HG03460 (cell line): ENCODE measurements at regions not wholly inside any gene's neighbourhood (a gene's known extent, or its start where the extent isn't known, plus 50 kb on each side); places are given as distances from the start of the nearest gene placed in this dataset.
A peak's percentile ranks its signal among the peaks of the same experiment; 100 is the strongest.

ENCODE experiments used
- ATAC-seq: cut with Tn5 transposase; IDR thresholded peaks from one replicate; pipeline ENCODE4 v1.9.1; 2021; ENCODE audit not compliant: unreplicated experiment

- no peak for ATAC-seq
Observed at GRCh38 chr14:22081337-22081736, 407.7 kb upstream of the OR4E1 start.

GRCh38 chr14:22079766-22080165, 406.1 kb upstream of the OR4E1 start:
- no peak for ATAC-seq

GRCh38 chr14:22073801-22074200, 400.2 kb upstream of the OR4E1 start:
- no peak for ATAC-seq

- ATAC-seq: peak; percentile 95
Observed at GRCh38 chr14:22071006-22071405, 397.4 kb upstream of the OR4E1 start.

- peak; percentile 47 for ATAC-seq
Observed at GRCh38 chr14:22070119-22070982, 396.7 kb upstream of the OR4E1 start.

- no peak for ATAC-seq
Observed at GRCh38 chr14:22065347-22065746, 391.7 kb upstream of the OR4E1 start.

- no peak for ATAC-seq
Observed at GRCh38 chr14:22059201-22059600, 385.6 kb upstream of the OR4E1 start.

GRCh38 chr14:22052795-22053194, 379.2 kb upstream of the OR4E1 start:
- no peak for ATAC-seq

GRCh38 chr14:22047115-22047514, 373.5 kb upstream of the OR4E1 start:
- no peak for ATAC-seq

- ATAC-seq: no peak
Observed at GRCh38 chr14:22046063-22046462, 372.4 kb upstream of the OR4E1 start.

GRCh38 chr14:22044193-22044592, 370.6 kb upstream of the OR4E1 start:
- ATAC-seq: no peak

GRCh38 chr14:22040781-22041125, 367.1 kb upstream of the OR4E1 start:
- no peak for ATAC-seq

GRCh38 chr14:22039938-22040780, 366.5 kb upstream of the OR4E1 start:
- ATAC-seq: no peak

GRCh38 chr14:22036541-22037239, 363.1 kb upstream of the OR4E1 start:
- ATAC-seq: no peak

- ATAC-seq: no peak
Observed at GRCh38 chr14:22026527-22026926, 352.9 kb upstream of the OR4E1 start.

- ATAC-seq: no peak
Observed at GRCh38 chr14:22025879-22026278, 352.3 kb upstream of the OR4E1 start.

- ATAC-seq: no peak
Observed at GRCh38 chr14:22024137-22024536, 350.5 kb upstream of the OR4E1 start.

- no peak for ATAC-seq
Observed at GRCh38 chr14:22018890-22019289, 345.3 kb upstream of the OR4E1 start.

- no peak for ATAC-seq
Observed at GRCh38 chr14:22012452-22012851, 338.8 kb upstream of the OR4E1 start.

GRCh38 chr14:22011253-22011642, 337.6 kb upstream of the OR4E1 start:
- no peak for ATAC-seq

- no peak for ATAC-seq
Observed at GRCh38 chr14:22010545-22011252, 337.1 kb upstream of the OR4E1 start.
